GM12878 (cell line): ENCODE measurements at regions not wholly inside any gene's neighbourhood (a gene's known extent, or its start where the extent isn't known, plus 50 kb on each side); places are given as distances from the start of the nearest gene placed in this dataset.

ENCODE experiments used
- ATAC-seq: fragments of 200-7000 bp; cut with Tn5 transposase; 3 replicates; pipeline ENCODE4 v1.9.1; 2020; ENCODE audit warnings: mild to moderate bottlenecking, moderate library complexity
- BruUV-seq: library from RNA; stranded (reverse); fragments of 400-500 nt; replicated peaks from 2 replicates; lab custom pipeline; 2021; lab: Mats Ljungman, UMichigan
- CTCF ChIA-PET: fragments of 300-600 bp; sonication (Branson Sonifier 250); formaldehyde crosslinking; extraction: SDS; loops from one replicate; lab custom pipeline; 2021; ENCODE audit warnings: inconsistent platforms; lab: Yijun Ruan, JAX
- POLR2A ChIA-PET: fragments of 350-600 bp; formaldehyde crosslinking; extraction: SDS; loops from one replicate; lab custom pipeline; 2021; ENCODE audit warnings: inconsistent platforms; lab: Charles Lee
- RAD21 ChIA-PET: fragments of 300-600 bp; sonication (Branson Sonifier 250); formaldehyde crosslinking; loops from one replicate; lab custom pipeline; 2023; ENCODE audit warnings: antibody characterized with exemption; ENCODE audit not compliant: unreplicated experiment; lab: Charles Lee
- SMC1A ChIA-PET: fragments of 300-600 bp; sonication (Branson Sonifier 250); formaldehyde crosslinking; loops from one replicate; lab custom pipeline; 2023; ENCODE audit not compliant: unreplicated experiment, uncharacterized antibody; lab: Charles Lee
- DNase-seq: peaks from one replicate; pipeline ENCODE4 v3.0.0-alpha.2; 2011; ENCODE audit warnings: low read depth, low spot score
- FAIRE-seq: peaks from 3 replicates; lab custom pipeline; 2011; peaks lifted over from hg19 to GRCh38; lab: Jason Lieb, UNC
- H2AFZ ChIP-seq: 2 replicates; pipeline ENCODE4 v1.6.0; 2011; ENCODE audit warnings: low read depth, low read length, control low read depth; ENCODE audit not compliant: control insufficient read depth
- H3K27ac ChIP-seq: 2 replicates; pipeline ENCODE4 v1.5.1; 2011; ENCODE audit warnings: control low read depth; ENCODE audit not compliant: control insufficient read depth, insufficient read depth
- H3K27me3 ChIP-seq, 2 experiments: replicated peaks in 1 of 2; 2 replicates each; pipeline versions ENCODE4 v1.6.0 to v1.6.1; 2011; ENCODE audit warnings: low read length in 1 of 2; ENCODE audit not compliant: control insufficient read depth in 2 of 2, insufficient read depth in 2 of 2
- H3K36me3 ChIP-seq, 2 experiments: 2 replicates each; pipeline ENCODE4 v1.5.1; 2011; ENCODE audit warnings: low read length in 1 of 2; ENCODE audit not compliant: control insufficient read depth in 2 of 2, insufficient read depth in 2 of 2
- H3K4me1 ChIP-seq: 2 replicates; pipeline ENCODE4 v1.6.1; 2011; ENCODE audit warnings: mild to moderate bottlenecking, low read length, moderate library complexity, mixed read lengths; ENCODE audit not compliant: control insufficient read depth, insufficient read depth
- H3K4me2 ChIP-seq: 2 replicates; pipeline ENCODE4 v1.6.0; 2011; ENCODE audit warnings: control low read depth; ENCODE audit not compliant: control insufficient read depth, insufficient read depth
- H3K4me3 ChIP-seq: fragments of 200-600 bp; sonication (generic); 2 replicates; pipeline ENCODE4 v1.5.1; 2016
- H3K79me2 ChIP-seq: 2 replicates; pipeline ENCODE4 v1.6.0; 2011; ENCODE audit warnings: low read length; ENCODE audit not compliant: control insufficient read depth, insufficient read depth
- H3K9ac ChIP-seq: 2 replicates; pipeline ENCODE4 v1.8.0; 2011; ENCODE audit warnings: low read length, control low read depth, mixed read lengths; ENCODE audit not compliant: control insufficient read depth, insufficient read depth
- H3K9me3 ChIP-seq: replicated peaks from 3 replicates; pipeline ENCODE4 v1.5.1; 2011; ENCODE audit warnings: mild to moderate bottlenecking, low read length; ENCODE audit not compliant: control insufficient read depth, insufficient read depth
- H4K20me1 ChIP-seq: 2 replicates; pipeline ENCODE4 v1.6.0; 2011; ENCODE audit not compliant: control insufficient read depth, insufficient read depth
- ATF2 ChIP-seq: IDR thresholded peaks from 2 replicates; pipeline ENCODE4 v1.6.1; 2012; ENCODE audit warnings: low read length, inconsistent platforms
- CBX5 ChIP-seq: sonication (generic); IDR thresholded peaks from 2 replicates; pipeline ENCODE4 v1.6.1; 2016; ENCODE audit warnings: low read depth, moderate library complexity, mild to moderate bottlenecking, inconsistent platforms
- IKZF1 ChIP-seq: fragments of 450-650 bp; conservative IDR thresholded peaks from 2 replicates; pipeline ENCODE4 v1.6.1; 2017; ENCODE audit warnings: antibody characterized with exemption, mild to moderate bottlenecking
- MTA3 ChIP-seq: IDR thresholded peaks from 2 replicates; pipeline ENCODE4 v1.6.1; 2012; ENCODE audit warnings: low read length, inconsistent platforms, borderline replicate concordance
- PKNOX1 ChIP-seq: fragments of 450-650 bp; IDR thresholded peaks from 2 replicates; pipeline ENCODE4 v1.6.1; 2016; ENCODE audit warnings: mild to moderate bottlenecking
- TCF7 ChIP-seq: IDR thresholded peaks from 2 replicates; pipeline ENCODE4 v1.6.1; 2014; ENCODE audit warnings: antibody characterized with exemption, borderline replicate concordance
- ZBED1 ChIP-seq: IDR thresholded peaks from 2 replicates; pipeline ENCODE4 v1.6.1; 2016; ENCODE audit warnings: borderline replicate concordance
- ZBTB40 ChIP-seq: fragments of 450-650 bp; IDR thresholded peaks from 2 replicates; pipeline ENCODE4 v1.6.1; 2016; ENCODE audit warnings: mild to moderate bottlenecking, moderate library complexity, borderline replicate concordance
- ZNF24 ChIP-seq: fragments of 450-650 bp; IDR thresholded peaks from 2 replicates; pipeline ENCODE4 v1.6.1; 2017; ENCODE audit warnings: antibody characterized with exemption, mild to moderate bottlenecking
- WGBS: methylation state at CpG from one replicate; pipeline ENCODE4 v1.1.6; 2016; ENCODE audit warnings: low lambda C conversion rate; ENCODE audit not compliant: insufficient replicate concordance, insufficient coverage; ENCODE audit errors: missing lambda C conversion rate; 5-methylcytosine and 5-hydroxymethylcytosine counted together
- in situ Hi-C: fragments of 300-500 bp; cut with MboI; formaldehyde crosslinking; loops from 9 replicates; pipeline ENCODE4 v1.14.3; 2018; ENCODE audit warnings: mixed read lengths
- intact Hi-C: fragments of 100-400 bp; cut with micrococcal nuclease; formaldehyde crosslinking; loops from one replicate; pipeline ENCODE4 v1.14.2; 2022; ENCODE audit not compliant: unreplicated experiment

- no peak overlapping the region for H3K27ac ChIP-seq
- ATAC-seq = no peak
- FAIRE-seq = no peak
- H3K4me2 ChIP-seq = no peak overlapping the region
- H4K20me1 ChIP-seq = no peaks in the 10 kb centered on the region
- ChIA-PET CTCF (interaction anchor here (1.2 kb wide), 1 partner anchor 10 kb away, joined by 3 read pairs; no protein-coding TSS in a partner anchor), POLR2A (no interaction called here), SMC1A (no interaction called here), RAD21 (no interaction called here)
- intact Hi-C loops = no loop called here
- no peaks in the 10 kb centered on the region for H3K36me3 ChIP-seq
- in situ Hi-C loops = loop anchor here (10.0 kb wide), 1 partner anchor 690 kb away; no protein-coding TSS in a partner anchor
- no peaks in the 10 kb centered on the region for H3K27me3 ChIP-seq
- no peak for TF ChIP-seq ATF2
- no peak for TF ChIP-seq ZNF24
- no peak for TF ChIP-seq IKZF1
- no peak for TF ChIP-seq TCF7
- TF ChIP-seq PKNOX1 = no peak
- no peak for TF ChIP-seq ZBTB40
- TF ChIP-seq ZBED1 = no peak
- TF ChIP-seq CBX5 = no peak
- TF ChIP-seq MTA3 = no peak
- no peak overlapping the region for H3K4me3 ChIP-seq
- DNase-seq = no peak
- no peaks in the 10 kb centered on the region; the same call in 2 of the 3 replicates for H3K9me3 ChIP-seq
- 57% methylated on average over 10 of the region's 10 CpGs for WGBS
- H3K4me1 ChIP-seq = no peaks in the 10 kb centered on the region
- no peak overlapping the region for H3K9ac ChIP-seq
- no peak overlapping the region for H2AFZ ChIP-seq
- H3K79me2 ChIP-seq = no peaks in the 10 kb centered on the region
- BruUV-seq = no TSS peak
Measured at GRCh38 chr2:855177-855576, 95.5 kb upstream of the SNTG2 start.
